LHCN-M2 (cell line): ENCODE measurements at regions not wholly inside any gene's neighbourhood (a gene's known extent, or its start where the extent isn't known, plus 50 kb on each side); places are given as distances from the start of the nearest gene placed in this dataset.

ENCODE experiments used
- DNase-seq: peaks from one replicate; pipeline ENCODE4 v3.0.0-alpha.2; 2012; ENCODE audit warnings: low read depth

DNA sequence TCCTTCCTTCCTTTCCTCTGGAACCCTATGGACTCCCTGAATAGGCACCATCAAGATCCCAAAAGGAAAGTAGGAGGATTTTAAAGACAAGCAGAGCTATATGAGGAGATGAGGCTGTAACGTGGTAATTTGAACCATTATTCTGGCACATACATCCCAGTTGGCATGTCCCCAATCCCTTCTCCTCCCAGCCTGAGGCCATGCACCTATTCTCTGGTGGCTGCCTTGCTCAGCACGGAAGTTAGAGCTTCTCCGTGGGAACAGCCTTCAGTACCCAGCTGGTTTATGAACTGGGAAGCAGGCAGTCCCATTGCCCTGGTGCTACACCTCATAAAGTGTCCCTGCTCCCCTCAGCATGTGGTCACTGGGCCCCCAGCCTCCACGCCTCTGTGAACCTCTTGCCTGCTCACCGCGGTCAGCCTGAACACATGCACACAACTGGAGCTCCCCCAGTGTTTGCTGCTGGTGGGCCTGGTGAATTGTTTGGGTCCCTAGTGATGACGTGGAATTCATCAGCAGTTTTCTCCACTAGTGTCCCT, 139.9 kb upstream of the PLET1 start:
- no peak for DNase-seq

GRCh38 chr11:112401036-112401769, 140.5 kb upstream of the PLET1 start:
- DNase-seq: peak; percentile 9

- DNase-seq: no peak
These were observed 142.8 kb upstream of the PLET1 start for GRCh38 chr11:112403432-112403831.

- DNase-seq: peak; percentile 9
These were observed 143.5 kb upstream of the PLET1 start for GRCh38 chr11:112404112-112404511.

GRCh38 chr11:112408517-112408916, 147.9 kb upstream of the PLET1 start:
- DNase-seq: no peak

GRCh38 chr11:112410325-112410724, 149.7 kb upstream of the PLET1 start:
- no peak for DNase-seq

DNA sequence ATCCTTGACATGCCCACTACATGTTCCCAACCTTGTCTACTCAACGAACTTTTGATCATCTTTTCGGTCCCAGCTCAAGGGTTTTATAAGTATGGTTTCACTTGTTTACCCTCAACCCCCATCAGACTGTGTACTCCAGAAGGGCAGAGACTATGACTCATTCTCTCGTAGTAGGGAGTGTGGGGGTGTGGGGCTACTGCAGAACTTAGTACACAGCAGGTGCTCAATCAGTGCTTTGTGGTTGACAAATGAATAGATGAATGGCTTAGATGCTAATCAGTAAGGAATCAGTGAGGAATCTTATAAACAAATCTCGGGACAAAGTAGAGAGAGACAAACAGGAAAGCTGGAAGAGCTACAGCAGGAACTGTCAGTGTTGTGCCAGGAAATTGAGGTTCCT, 151.7 kb upstream of the PLET1 start:
- DNase-seq: no peak

DNA sequence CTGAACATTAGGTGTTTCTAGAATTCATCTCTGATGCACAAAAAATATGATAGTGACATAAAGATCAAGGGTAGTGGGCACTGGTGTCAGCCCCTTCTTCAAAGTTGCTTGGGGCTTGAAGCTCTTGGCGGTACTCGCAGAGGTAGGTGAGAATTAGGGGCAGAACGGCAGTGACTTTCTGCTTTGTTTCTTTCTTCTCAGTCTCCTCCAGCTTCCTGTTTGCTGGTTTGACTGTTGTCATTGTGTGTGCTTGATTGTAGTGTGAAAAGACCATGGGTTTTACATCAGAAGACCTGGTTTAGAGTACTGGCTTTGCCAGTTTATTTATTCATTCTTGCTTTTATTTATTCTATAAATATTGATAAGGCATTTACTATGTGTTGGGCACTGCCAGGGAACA, 156.7 kb upstream of the PLET1 start:
- DNase-seq: no peak

DNA sequence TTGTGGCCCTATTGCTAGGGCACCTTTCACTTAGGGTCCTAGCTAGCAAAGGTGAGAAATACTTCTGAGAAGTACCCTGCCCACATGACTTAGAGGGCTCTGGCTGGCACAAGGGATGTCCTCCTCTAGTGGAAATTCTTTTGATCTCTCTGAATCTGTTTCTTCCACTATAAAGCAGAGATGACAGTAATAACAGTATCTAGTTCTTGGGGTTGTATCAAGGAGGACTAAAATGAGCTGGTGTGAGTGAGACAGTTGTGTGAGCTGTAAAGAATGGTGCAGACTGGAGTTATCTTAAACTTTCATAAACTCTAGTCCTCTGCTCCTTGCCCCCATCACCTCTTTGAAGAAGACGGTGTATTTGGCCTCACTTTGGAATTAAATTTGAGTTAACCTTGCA, 157.8 kb upstream of the PLET1 start:
- no peak for DNase-seq

GRCh38 chr11:112421879-112422278, 161.2 kb upstream of the PLET1 start:
- DNase-seq: no peak

- DNase-seq: no peak
These were observed 164.5 kb upstream of the PLET1 start for GRCh38 chr11:112425121-112425520.

DNA sequence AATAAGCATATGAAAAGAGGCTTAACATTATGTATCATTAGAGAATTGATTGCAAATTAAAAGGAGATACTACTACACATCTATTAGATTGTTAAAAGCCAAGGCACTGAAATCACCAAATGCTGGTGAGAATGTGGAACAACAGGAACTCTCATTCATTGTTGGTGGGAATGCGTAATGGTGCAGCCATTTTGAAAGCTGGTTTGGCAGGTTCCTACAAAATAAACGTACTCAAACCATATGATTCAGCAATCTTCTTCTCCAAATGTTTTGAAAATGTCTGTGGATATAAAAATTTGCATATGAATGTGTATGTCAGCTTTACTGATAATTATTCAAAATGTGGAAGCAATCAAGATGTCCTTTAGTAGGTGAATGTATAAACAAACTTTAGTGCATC, 176.4 kb upstream of the PLET1 start:
- no peak for DNase-seq

GRCh38 chr11:112439614-112440013, 179.0 kb upstream of the PLET1 start:
- DNase-seq: no peak

- DNase-seq: no peak
These were observed 179.9 kb upstream of the PLET1 start for GRCh38 chr11:112440518-112440917.

- DNase-seq: no peak
These were observed 187.5 kb upstream of the PLET1 start for GRCh38 chr11:112448168-112448567.

GRCh38 chr11:112448806-112449205, 188.1 kb upstream of the PLET1 start:
- DNase-seq: no peak

- no peak for DNase-seq
These were observed 190.6 kb upstream of the PLET1 start for GRCh38 chr11:112451250-112451649.

DNA sequence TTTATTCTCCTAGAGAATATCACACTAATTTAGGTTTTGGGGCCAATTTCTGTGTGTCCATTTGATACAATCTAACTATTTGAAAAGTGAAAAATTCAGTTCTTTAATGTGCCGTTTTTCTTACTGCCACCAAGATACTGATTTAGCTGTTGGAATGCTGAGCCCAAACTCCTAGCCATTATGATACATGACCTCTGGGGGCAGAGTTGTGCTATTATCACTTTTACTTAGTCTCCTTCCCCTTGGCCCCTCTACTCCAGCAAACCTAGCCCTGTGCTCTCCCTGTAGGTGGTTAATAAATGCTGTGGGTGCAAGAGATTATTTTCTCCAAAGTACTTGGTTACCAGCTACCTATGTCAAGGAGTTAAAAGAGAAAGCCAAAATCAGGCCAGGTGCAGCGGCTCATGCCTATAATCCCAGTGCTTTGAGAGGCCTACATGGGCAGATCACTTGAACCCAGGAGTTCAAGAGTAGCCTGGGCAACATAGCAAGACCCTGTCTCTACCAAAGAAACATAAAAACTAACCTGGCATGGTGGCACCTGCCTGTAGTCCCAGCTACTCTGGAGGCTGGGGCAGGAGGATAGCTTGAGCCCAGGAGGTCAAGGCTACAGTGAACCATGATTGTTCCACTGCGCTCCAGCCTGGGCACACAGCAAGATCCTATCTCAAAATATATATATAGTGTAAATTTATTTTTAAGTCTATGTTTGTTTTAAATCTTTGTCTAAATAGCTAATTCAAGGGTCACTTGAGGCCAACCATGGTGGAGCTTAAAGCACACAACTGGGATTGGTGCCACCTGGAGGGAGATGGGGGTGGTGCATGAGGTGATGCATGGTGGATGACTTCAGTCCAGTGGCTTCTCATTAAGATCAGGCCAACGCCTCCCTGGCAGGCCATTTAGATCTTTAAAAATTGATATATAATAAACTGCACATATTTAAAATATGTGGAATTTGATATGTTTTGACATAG, 193.2 kb upstream of the PLET1 start:
- DNase-seq: peak; percentile 36

GRCh38 chr11:112454841-112455240, 194.2 kb upstream of the PLET1 start:
- DNase-seq: no peak

DNA sequence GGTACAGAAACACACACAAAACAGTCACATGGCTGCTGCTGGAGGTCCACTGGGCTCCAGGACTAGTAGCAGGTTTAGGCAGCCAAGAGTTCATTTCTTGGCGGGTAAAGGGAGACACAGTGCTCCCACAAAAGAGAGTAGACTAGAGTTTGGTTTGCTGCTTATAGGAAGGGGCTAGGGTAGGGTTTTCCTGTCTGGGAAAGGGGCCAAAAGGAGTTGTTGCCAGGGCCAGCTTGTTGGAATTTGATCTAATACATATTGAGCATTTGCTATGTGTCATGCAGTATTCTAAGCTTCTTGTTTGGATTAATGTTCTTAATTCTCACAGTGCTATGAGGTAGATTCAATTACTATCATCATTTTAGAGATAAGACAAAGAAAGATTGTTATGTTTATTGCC, 195.1 kb upstream of the PLET1 start:
- no peak for DNase-seq

DNA sequence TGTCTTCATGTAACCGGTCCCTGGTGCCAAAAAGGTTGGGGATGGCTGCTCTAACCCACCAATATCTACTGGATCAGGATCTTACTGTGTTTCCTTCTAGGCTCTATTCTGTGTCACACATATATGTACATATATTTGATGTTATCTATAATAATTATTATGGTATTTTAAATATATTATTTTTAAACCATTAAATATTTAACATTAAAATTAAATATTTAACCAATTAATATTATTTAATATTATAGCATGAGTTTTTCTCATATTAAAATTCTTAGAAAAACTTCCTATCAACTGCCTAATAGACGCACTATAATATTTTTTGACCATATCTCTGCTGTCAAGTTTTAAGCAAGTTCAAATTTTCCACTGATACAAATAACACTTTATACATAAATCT, 196.9 kb upstream of the PLET1 start:
- DNase-seq: no peak

DNA sequence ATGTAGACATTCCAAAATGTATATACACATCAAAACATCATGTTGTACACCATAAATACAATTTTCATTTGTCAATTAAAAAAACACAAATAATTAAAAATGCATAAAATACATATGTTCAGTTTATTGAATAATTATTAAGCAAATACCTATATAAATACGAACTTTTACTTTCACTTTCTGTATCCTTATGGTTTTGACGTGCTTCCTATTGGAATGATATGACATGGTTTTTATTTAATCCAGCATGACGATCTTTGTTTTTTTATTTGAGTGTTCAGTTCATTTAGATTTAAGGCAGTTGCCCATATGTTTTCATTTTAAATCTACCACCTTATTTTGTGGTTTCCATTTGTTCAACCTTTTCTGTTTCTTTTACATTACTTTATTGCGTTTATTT, 198.3 kb upstream of the PLET1 start:
- DNase-seq: no peak

DNA sequence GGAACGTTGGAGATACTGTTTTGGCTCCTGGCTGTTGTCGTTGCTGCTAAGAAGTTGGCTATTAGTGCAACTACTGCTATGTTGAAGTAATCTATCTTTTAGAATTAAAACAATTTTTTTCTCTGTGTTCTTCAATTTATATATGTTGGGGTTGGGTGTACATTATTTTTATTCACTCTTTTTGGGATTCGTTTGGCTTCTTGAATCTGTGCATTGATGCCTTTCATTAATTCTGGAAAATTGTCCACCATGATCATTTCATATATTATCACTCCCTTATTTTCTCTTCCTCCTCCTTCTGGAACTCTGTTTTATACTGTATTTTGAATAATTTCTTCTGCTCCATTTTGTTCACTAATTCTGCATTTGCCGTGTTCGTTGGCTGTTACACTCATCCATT, 199.5 kb upstream of the PLET1 start:
- DNase-seq: no peak
